NB4 (cell line): ENCODE measurements at regions not wholly inside any gene's neighbourhood (a gene's known extent, or its start where the extent isn't known, plus 50 kb on each side); places are given as distances from the start of the nearest gene placed in this dataset.

Source experiments
- CTCF ChIP-seq: IDR thresholded peaks from one replicate; pipeline ENCODE4 v1.5.1; 2012; ENCODE audit warnings: low read depth, low read length
- MAX ChIP-seq: IDR thresholded peaks from 2 replicates; pipeline ENCODE4 v1.6.1; 2011; ENCODE audit warnings: low read depth, low read length
- MYC ChIP-seq: IDR thresholded peaks from 2 replicates; pipeline ENCODE4 v1.6.1; 2011; ENCODE audit warnings: low read depth, low read length
- POLR2A ChIP-seq: IDR thresholded peaks from 2 replicates; pipeline ENCODE4 v1.6.1; 2011; ENCODE audit warnings: mild to moderate bottlenecking; ENCODE audit not compliant: insufficient read length; ENCODE audit errors: extremely low read depth

- TF ChIP-seq CTCF (no peak), POLR2A (no peak), MYC (no peak), MAX (no peak)
Measured at GRCh38 chr15:96460106-96460505, 129.6 kb downstream of the NR2F2 start.
